ENCODE measurements at regions not wholly inside any gene's neighbourhood (a gene's known extent, or its start where the extent isn't known, plus 50 kb on each side); places are given as distances from the start of the nearest gene placed in this dataset.

- DNase-seq: no peak
Measured at GRCh38 chr13:22461854-22462490, 718.8 kb upstream of the SGCG start.

GRCh38 chr13:22463089-22463488 is 717.7 kb upstream of the SGCG start:
- DNase-seq: no peak

GRCh38 chr13:22468045-22468444 is 712.7 kb upstream of the SGCG start:
- no peak for DNase-seq

- no peak for DNase-seq
Measured at GRCh38 chr13:22468824-22469223, 712.0 kb upstream of the SGCG start.

GRCh38 chr13:22469452-22469851 is 711.3 kb upstream of the SGCG start:
- no peak for DNase-seq

GRCh38 chr13:22470075-22470474 is 710.7 kb upstream of the SGCG start:
- no peak for DNase-seq

- DNase-seq: no peak
Measured at GRCh38 chr13:22482496-22483000, 698.2 kb upstream of the SGCG start.

- no peak for DNase-seq
Measured at GRCh38 chr13:22483276-22483675, 697.5 kb upstream of the SGCG start.

- DNase-seq: no peak
Measured at GRCh38 chr13:22486490-22486889, 694.3 kb upstream of the SGCG start.

GRCh38 chr13:22487932-22488331 is 692.8 kb upstream of the SGCG start:
- DNase-seq: no peak

- DNase-seq: no peak
Measured at GRCh38 chr13:22489771-22490170, 691.0 kb upstream of the SGCG start.

- no peak for DNase-seq
Measured at GRCh38 chr13:22495819-22496218, 685.0 kb upstream of the SGCG start.

GRCh38 chr13:22496803-22497508 is 683.8 kb upstream of the SGCG start:
- no peak for DNase-seq

GRCh38 chr13:22497991-22498780 is 682.6 kb upstream of the SGCG start:
- DNase-seq: no peak

- DNase-seq: no peak
Measured at GRCh38 chr13:22499919-22500318, 680.9 kb upstream of the SGCG start.

GRCh38 chr13:22505489-22505888 is 675.3 kb upstream of the SGCG start:
- DNase-seq: no peak

- DNase-seq: no peak
Measured at GRCh38 chr13:22506096-22506691, 674.6 kb upstream of the SGCG start.

GRCh38 chr13:22517544-22517943 is 663.2 kb upstream of the SGCG start:
- no peak for DNase-seq

- DNase-seq: no peak
Measured at GRCh38 chr13:22536851-22537250, 643.9 kb upstream of the SGCG start.

- DNase-seq: no peak
Measured at GRCh38 chr13:22538400-22538799, 642.4 kb upstream of the SGCG start.

- no peak for DNase-seq
Measured at GRCh38 chr13:22549126-22549525, 631.7 kb upstream of the SGCG start.

GRCh38 chr13:22561581-22561980 is 619.2 kb upstream of the SGCG start:
- DNase-seq: no peak

- DNase-seq: no peak
Measured at GRCh38 chr13:22562116-22562515, 618.7 kb upstream of the SGCG start.

All from activated gamma-delta T cell (primary cell).